Astrocyte of the cerebellum (primary cell): ENCODE measurements at regions not wholly inside any gene's neighbourhood (a gene's known extent, or its start where the extent isn't known, plus 50 kb on each side); places are given as distances from the start of the nearest gene placed in this dataset.
"Not testable (repeated sequence)": the region's sequence is repeated elsewhere in the genome, so short reads cannot be mapped to it uniquely, and the experiment has no call there.

Experiments used
- DNase-seq: peaks from one replicate; pipeline ENCODE4 v3.0.0-alpha.2; 2011; ENCODE audit warnings: low read depth
- H3K4me3 ChIP-seq: 2 replicates; pipeline ENCODE4 v1.5.1; 2011; ENCODE audit warnings: mild to moderate bottlenecking, low read depth, low read length, moderate library complexity
- in situ Hi-C: cut with HindIII; loops from 2 replicates; pipeline ENCODE4 v1.10.0; 2017; ENCODE audit warnings: low sequenced_read_pairs
- TF ChIP-seq, protein P1 (sequence below): IDR thresholded peaks from 2 replicates; pipeline ENCODE4 v1.5.1; 2012; ENCODE audit warnings: low read length, low read depth, moderate library complexity, mild to moderate bottlenecking; ENCODE audit errors: missing control alignments

DNA sequence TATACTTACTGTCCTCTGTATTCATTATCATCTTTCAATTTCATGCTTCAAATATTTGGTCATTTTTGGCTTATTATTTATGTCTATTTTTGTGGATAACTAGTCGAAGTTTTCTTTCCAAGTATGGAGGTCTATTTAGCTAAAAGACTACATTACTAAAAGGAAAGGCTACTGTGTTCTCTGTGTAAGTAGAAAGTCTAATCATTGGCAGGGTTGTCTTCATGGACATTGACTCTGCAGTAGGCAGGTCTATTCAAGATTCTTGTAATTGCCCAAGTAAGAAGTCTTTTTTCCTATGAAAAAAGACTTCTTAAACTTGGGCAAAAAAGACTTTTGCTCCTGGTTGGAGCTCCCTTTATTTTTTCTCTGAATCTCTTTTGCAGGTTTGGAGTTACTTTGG lies 368.6 kb upstream of the GRM7 start:
- TF ChIP-seq, protein P1, sequence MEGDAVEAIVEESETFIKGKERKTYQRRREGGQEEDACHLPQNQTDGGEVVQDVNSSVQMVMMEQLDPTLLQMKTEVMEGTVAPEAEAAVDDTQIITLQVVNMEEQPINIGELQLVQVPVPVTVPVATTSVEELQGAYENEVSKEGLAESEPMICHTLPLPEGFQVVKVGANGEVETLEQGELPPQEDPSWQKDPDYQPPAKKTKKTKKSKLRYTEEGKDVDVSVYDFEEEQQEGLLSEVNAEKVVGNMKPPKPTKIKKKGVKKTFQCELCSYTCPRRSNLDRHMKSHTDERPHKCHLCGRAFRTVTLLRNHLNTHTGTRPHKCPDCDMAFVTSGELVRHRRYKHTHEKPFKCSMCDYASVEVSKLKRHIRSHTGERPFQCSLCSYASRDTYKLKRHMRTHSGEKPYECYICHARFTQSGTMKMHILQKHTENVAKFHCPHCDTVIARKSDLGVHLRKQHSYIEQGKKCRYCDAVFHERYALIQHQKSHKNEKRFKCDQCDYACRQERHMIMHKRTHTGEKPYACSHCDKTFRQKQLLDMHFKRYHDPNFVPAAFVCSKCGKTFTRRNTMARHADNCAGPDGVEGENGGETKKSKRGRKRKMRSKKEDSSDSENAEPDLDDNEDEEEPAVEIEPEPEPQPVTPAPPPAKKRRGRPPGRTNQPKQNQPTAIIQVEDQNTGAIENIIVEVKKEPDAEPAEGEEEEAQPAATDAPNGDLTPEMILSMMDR = no peak
- H3K4me3 ChIP-seq = no peak overlapping the region
- in situ Hi-C loops = no loop called here
- no peak for DNase-seq

DNA sequence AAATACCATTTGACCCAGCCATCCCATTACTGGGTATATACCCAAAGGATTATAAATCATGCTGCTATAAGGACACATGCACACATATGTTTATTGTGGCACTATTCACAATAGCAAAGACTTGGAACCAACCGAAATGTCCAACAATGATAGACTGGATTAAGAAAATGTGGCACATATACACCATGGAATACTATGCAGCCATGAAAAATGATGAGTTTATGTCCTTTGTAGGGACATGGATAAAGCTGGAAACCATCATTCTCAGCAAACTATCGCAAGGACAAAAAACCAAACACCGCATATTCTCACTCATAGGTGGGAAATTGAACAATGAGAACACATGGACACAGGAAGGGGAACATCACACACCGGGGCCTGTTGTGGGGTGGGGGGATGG lies 362.0 kb upstream of the GRM7 start:
- in situ Hi-C loops, H3K4me3 ChIP-seq, DNase-seq: not testable (repeated sequence)

DNA sequence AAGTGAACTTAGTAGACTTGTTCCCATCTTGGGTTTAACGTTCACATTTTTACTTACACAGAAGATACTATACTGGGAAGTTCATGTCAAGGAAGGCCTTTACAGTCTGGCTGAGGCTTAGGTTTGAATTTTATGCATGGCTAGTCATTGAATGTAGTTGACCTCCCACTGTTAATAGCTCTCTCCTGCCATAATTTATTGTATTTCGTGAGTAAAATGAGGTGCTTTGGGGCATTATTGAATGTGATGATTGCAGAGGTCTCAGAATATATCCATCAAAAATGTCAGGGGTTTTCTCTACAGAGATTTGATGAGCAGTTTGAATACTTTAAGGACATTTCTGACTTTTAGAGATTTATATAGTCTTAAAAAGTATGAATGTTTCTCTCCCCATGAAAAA lies 356.6 kb upstream of the GRM7 start:
- H3K4me3 ChIP-seq = no peak overlapping the region
- DNase-seq = no peak
- in situ Hi-C loops = loop anchor here (25.0 kb wide), 1 partner anchor 142 kb away; no protein-coding TSS in a partner anchor
- TF ChIP-seq, protein P1 = no peak

DNA sequence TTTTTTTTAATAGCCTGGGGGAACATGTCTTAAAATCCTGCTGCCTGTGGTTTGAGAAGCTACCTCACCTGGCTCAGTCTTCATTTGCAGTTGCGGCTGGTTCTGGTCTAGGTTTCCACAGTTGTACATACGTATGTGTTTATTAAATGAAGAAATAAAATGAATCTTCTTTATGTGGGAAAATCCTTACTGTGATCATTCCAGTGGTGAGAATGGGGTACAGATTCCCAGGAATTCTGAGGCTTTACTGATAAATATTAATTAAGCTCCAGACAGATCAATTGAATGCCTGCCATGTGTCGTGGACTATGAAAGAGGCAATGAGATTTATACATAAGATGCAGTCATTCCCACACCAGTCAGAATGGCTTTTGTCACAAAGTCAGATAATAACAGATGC lies 356.1 kb upstream of the GRM7 start:
- no peak for DNase-seq
- TF ChIP-seq, protein P1 = no peak
- in situ Hi-C loops = loop anchor here (25.0 kb wide), 1 partner anchor 143 kb away; no protein-coding TSS in a partner anchor
- H3K4me3 ChIP-seq = no peak overlapping the region

DNA sequence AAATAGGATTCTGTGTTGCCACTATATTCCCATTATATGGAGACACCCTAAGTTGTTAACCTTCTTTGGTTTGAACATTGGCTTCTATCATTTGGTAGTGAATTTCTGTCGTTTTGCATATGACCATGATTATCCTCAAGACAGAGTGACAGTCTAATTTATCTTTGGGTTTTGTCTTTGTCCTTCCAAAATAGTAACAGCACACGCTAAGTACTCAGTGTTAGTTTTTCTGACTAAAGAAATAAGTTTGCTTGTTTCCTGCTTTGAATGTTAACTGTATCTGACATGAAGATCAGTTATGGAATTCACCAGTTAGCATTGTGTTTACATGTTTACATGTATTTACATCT lies 352.5 kb upstream of the GRM7 start:
- TF ChIP-seq, protein P1 = no peak
- H3K4me3 ChIP-seq = no peak overlapping the region
- no peak for DNase-seq

DNA sequence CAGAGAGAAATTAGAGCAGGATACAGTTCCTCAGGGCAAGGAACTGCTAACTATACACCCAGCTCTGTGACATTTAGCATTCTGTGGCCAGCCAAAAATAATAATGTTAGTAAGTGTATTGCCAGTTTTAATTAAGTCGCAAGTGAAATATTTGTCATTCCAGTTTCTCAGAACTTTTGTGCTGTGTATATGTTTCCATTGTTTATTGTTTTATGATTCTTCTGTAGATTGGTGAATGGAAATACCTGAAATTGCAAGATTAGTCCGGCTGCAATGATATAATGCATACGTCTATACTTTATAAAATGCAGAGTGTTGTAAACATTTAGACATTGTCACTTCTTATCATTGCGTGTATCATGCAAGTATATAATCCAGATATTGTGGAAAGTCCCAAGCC lies 351.3 kb upstream of the GRM7 start:
- in situ Hi-C loops = loop anchor here (25.0 kb wide), 1 partner anchor 147 kb away; no protein-coding TSS in a partner anchor
- TF ChIP-seq, protein P1 = no peak
- H3K4me3 ChIP-seq = no peak overlapping the region
- no peak for DNase-seq

More for the DNA sequence above, 352.5 kb upstream of the GRM7 start:
- in situ Hi-C loops = loop anchor here (25.0 kb wide), 1 partner anchor 146 kb away; no protein-coding TSS in a partner anchor

DNA sequence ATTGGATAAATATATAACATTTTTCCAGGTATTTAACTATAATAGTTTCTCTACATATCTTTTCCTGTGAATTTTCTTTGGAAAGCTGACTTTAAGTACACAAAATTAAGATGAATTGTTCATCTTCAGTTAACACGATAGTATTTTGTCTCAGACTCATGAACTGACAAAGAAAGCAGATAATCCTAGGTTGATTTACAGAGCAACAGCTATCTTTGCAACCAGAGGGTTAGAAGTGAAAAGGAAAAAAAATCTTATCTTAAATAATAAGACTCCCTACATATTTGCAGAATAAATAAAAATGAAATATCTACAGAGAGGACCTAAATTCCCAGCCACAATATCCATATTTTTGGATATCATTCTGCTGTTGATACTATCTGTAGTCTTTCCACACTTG lies 350.2 kb upstream of the GRM7 start:
- no peak overlapping the region for H3K4me3 ChIP-seq
- TF ChIP-seq, protein P1 = no peak
- in situ Hi-C loops = loop anchor here (25.0 kb wide), 1 partner anchor 148 kb away; no protein-coding TSS in a partner anchor
- no peak for DNase-seq
